Neural progenitor cell (in vitro differentiated cells): ENCODE measurements at regions not wholly inside any gene's neighbourhood (a gene's known extent, or its start where the extent isn't known, plus 50 kb on each side); places are given as distances from the start of the nearest gene placed in this dataset.

Source experiments
- DNase-seq: peaks from one replicate; pipeline ENCODE4 v3.0.0-alpha.2; 2016; ENCODE audit warnings: low spot score
- H2AFZ ChIP-seq: fragments of 200-600 bp; sonication (generic); replicated peaks from 2 replicates; pipeline ENCODE4 v1.6.1; 2016; ENCODE audit warnings: antibody characterized with exemption
- H3F3A ChIP-seq: fragments of 200-600 bp; sonication (generic); 2 replicates; pipeline ENCODE4 v1.6.1; 2016; ENCODE audit warnings: antibody characterized with exemption, low read depth
- H3K27ac ChIP-seq: fragments of 200-600 bp; sonication (generic); 2 replicates; pipeline ENCODE4 v1.5.1; 2016; ENCODE audit warnings: mild to moderate bottlenecking
- H3K27me3 ChIP-seq: fragments of 200-600 bp; sonication (generic); 2 replicates; pipeline ENCODE4 v1.6.1; 2016; ENCODE audit warnings: mild to moderate bottlenecking, moderate library complexity
- H3K36me3 ChIP-seq: fragments of 200-600 bp; sonication (generic); 2 replicates; pipeline ENCODE4 v1.5.1; 2016
- H3K4me1 ChIP-seq: fragments of 200-600 bp; sonication (generic); 2 replicates; pipeline ENCODE4 v1.6.1; 2016; ENCODE audit warnings: mixed run types
- H3K4me2 ChIP-seq: fragments of 200-600 bp; sonication (generic); 2 replicates; pipeline ENCODE4 v1.6.1; 2016
- H3K4me3 ChIP-seq: fragments of 200-600 bp; sonication (generic); 2 replicates; pipeline ENCODE4 v1.5.1; 2016
- H3K79me2 ChIP-seq: fragments of 200-600 bp; sonication (generic); 2 replicates; pipeline ENCODE4 v1.6.1; 2016; ENCODE audit warnings: low read depth
- H3K9ac ChIP-seq: fragments of 200-600 bp; sonication (generic); 2 replicates; pipeline ENCODE4 v1.6.1; 2016
- H3K9me3 ChIP-seq: fragments of 200-600 bp; sonication (generic); 2 replicates; pipeline ENCODE4 v1.5.1; 2016; ENCODE audit warnings: low read depth
- H4K20me1 ChIP-seq: fragments of 200-600 bp; sonication (generic); 2 replicates; pipeline ENCODE4 v1.6.1; 2016; ENCODE audit warnings: low read depth
- H3K27ac Mint-ChIP-seq: 3 replicates; pipeline ENCODE4 v1.8.0; 2021; ENCODE audit warnings: mixed read lengths
- H3K27me3 Mint-ChIP-seq: 2 replicates; pipeline ENCODE4 v1.8.0; 2022; ENCODE audit warnings: low read depth, mild to moderate bottlenecking, inconsistent platforms, moderate library complexity, mixed read lengths; ENCODE audit not compliant: insufficient read depth
- H3K36me3 Mint-ChIP-seq: 3 replicates; pipeline ENCODE4 v1.8.0; 2021; ENCODE audit warnings: mixed read lengths
- H3K4me1 Mint-ChIP-seq: 3 replicates; pipeline ENCODE4 v1.8.0; 2021; ENCODE audit warnings: mixed read lengths
- H3K4me3 Mint-ChIP-seq: 3 replicates; pipeline ENCODE4 v1.8.0; 2021; ENCODE audit warnings: mild to moderate bottlenecking, moderate library complexity, mixed read lengths
- H3K9me3 Mint-ChIP-seq: 3 replicates; pipeline ENCODE4 v1.8.0; 2020; ENCODE audit warnings: mixed read lengths
- CTCF ChIP-seq: fragments of 200-600 bp; sonication (generic); IDR thresholded peaks from 2 replicates; pipeline ENCODE4 v1.5.1; 2017; ENCODE audit warnings: antibody characterized with exemption, mild to moderate bottlenecking
- EZH2 ChIP-seq: fragments of 200-600 bp; sonication (generic); IDR thresholded peaks from 2 replicates; pipeline ENCODE4 v1.6.1; 2017; ENCODE audit warnings: antibody characterized with exemption, mild to moderate bottlenecking, moderate library complexity
- EZH2phosphoT487 ChIP-seq: fragments of 200-600 bp; sonication (generic); IDR thresholded peaks from 2 replicates; pipeline ENCODE4 v1.6.1; 2017; ENCODE audit warnings: antibody characterized with exemption

- H3K27ac ChIP-seq, result no peak overlapping the region
These were observed 261.6 kb upstream of the MMADHC start for GRCh38 chr2:149849136-149849535.

GRCh38 chr2:149841396-149841795, 253.8 kb upstream of the MMADHC start:
- Histone ChIP-seq H3F3A (no peaks in the 10 kb centered on the region), H3K27ac (no peak overlapping the region), H3K4me3 (no peak overlapping the region), H3K9ac (no peak overlapping the region), H3K4me2 (no peak overlapping the region), H2AFZ (no peak overlapping the region), H3K36me3 (no peaks in the 10 kb centered on the region), H4K20me1 (no peaks in the 10 kb centered on the region), H3K79me2 (no peaks in the 10 kb centered on the region), H3K4me1 (no peaks in the 10 kb centered on the region), H3K9me3 (no peaks in the 10 kb centered on the region), H3K27me3 (no peaks in the 10 kb centered on the region)
- Mint-ChIP-seq H3K4me3 (no peak overlapping the region), H3K27ac (no peak overlapping the region), H3K4me1 (peaks cover 2% of the 10 kb centered on the region), H3K9me3 (no peaks in the 10 kb centered on the region), H3K36me3 (no peaks in the 10 kb centered on the region), H3K27me3 (no peaks in the 10 kb centered on the region)
- no peak for DNase-seq
- TF ChIP-seq EZH2 (no peak), CTCF (no peak), EZH2phosphoT487 (no peak)

More at GRCh38 chr2:149849136-149849535, 261.6 kb upstream of the MMADHC start:
- H3K36me3 Mint-ChIP-seq, result no peaks in the 10 kb centered on the region
- no peak overlapping the region for H3K4me3 ChIP-seq
- no peaks in the 10 kb centered on the region for H3F3A ChIP-seq
- TF ChIP-seq EZH2phosphoT487, result no peak
- TF ChIP-seq CTCF, result no peak
- TF ChIP-seq EZH2, result no peak
- no peak overlapping the region for H3K9ac ChIP-seq
- no peak overlapping the region for H3K4me3 Mint-ChIP-seq
- H3K27me3 ChIP-seq, result no peaks in the 10 kb centered on the region
- H3K4me1 ChIP-seq, result no peaks in the 10 kb centered on the region
- H3K4me1 Mint-ChIP-seq, result peaks cover 6% of the 10 kb centered on the region
- no peaks in the 10 kb centered on the region for H3K36me3 ChIP-seq
- H2AFZ ChIP-seq, result no peak overlapping the region
- peaks cover 5% of the 10 kb centered on the region for H3K27me3 Mint-ChIP-seq
- no peak overlapping the region for H3K4me2 ChIP-seq
- H3K79me2 ChIP-seq, result no peaks in the 10 kb centered on the region
- H4K20me1 ChIP-seq, result no peaks in the 10 kb centered on the region
- no peak for DNase-seq
- no peaks in the 10 kb centered on the region for H3K9me3 ChIP-seq
- no peak overlapping the region for H3K27ac Mint-ChIP-seq
- peaks cover 12% of the 10 kb centered on the region for H3K9me3 Mint-ChIP-seq

GRCh38 chr2:149832324-149832723, 244.7 kb upstream of the MMADHC start:
- Mint-ChIP-seq H3K36me3 (peaks cover 1% of the 10 kb centered on the region), H3K4me3 (no peak overlapping the region)
- TF ChIP-seq EZH2phosphoT487, result no peak
- TF ChIP-seq CTCF, result no peak
- no peak for TF ChIP-seq EZH2

More at GRCh38 chr2:149832324-149832723, 244.7 kb upstream of the MMADHC start:
- H3K27ac Mint-ChIP-seq, result no peak overlapping the region
- Histone ChIP-seq H3K9me3 (no peaks in the 10 kb centered on the region), H3F3A (no peaks in the 10 kb centered on the region), H2AFZ (no peak overlapping the region), H3K36me3 (no peaks in the 10 kb centered on the region), H3K27ac (no peak overlapping the region), H3K4me2 (no peak overlapping the region), H3K27me3 (no peaks in the 10 kb centered on the region), H3K4me1 (peaks cover 11% of the 10 kb centered on the region), H3K79me2 (no peaks in the 10 kb centered on the region), H3K9ac (no peak overlapping the region), H4K20me1 (no peaks in the 10 kb centered on the region), H3K4me3 (no peak overlapping the region)
- peaks cover 17% of the 10 kb centered on the region for H3K9me3 Mint-ChIP-seq
- peaks cover 7% of the 10 kb centered on the region for H3K4me1 Mint-ChIP-seq
- peaks cover 2% of the 10 kb centered on the region for H3K27me3 Mint-ChIP-seq
- DNase-seq, result no peak
